KG1 (cell line): ENCODE measurements at regions not wholly inside any gene's neighbourhood (a gene's known extent, or its start where the extent isn't known, plus 50 kb on each side); places are given as distances from the start of the nearest gene placed in this dataset.

Experiments used
- DNase-seq: peaks from one replicate; lab custom pipeline; 2025; lab: John Stamatoyannopoulos, UW

DNA sequence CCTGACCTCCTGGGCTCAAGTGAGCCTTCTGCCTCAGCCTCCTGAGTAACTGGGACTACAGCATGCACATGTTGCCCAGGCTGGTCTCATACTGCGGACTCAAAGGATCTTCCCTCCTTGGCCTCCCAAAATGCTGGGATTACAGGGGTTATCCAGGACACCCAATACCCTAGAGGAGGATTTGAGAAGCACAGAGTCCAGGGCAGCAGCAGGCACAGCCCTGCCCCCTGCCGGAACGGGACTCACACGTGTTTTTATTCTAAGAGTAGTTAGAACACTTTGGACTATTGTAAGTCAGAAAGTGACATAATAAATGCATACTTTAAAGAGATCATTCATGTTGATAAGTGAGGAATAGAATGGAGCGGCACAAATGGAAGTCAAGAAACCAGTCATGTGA, 80.2 kb downstream of the C6orf118 start:
- DNase-seq, result no peak

- no peak for DNase-seq
These were observed 81.6 kb downstream of the C6orf118 start for GRCh38 chr6:165227644-165228329.

DNA sequence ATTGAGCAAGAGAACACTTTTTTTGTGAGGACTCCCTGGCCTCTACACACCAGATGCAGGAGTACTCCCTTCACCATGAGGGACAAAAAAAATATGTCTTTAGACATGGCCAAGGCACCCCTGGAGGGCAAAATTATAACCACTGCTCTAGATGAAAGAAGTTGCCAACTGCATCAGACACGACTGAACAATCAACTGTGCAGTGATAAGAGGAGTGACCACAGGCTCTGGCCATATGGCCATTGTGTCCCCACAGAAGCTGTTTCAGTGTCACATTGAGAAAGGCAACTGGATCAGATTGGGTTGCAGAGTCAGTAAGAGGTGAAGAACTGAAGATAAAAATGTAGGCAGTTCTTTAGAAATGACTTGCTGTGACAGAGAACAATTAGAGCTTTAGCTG, 85.7 kb downstream of the C6orf118 start:
- no peak for DNase-seq

GRCh38 chr6:165223101-165223500, 86.3 kb downstream of the C6orf118 start:
- DNase-seq, result no peak

GRCh38 chr6:165222315-165223025, 86.9 kb downstream of the C6orf118 start:
- DNase-seq, result no peak

DNA sequence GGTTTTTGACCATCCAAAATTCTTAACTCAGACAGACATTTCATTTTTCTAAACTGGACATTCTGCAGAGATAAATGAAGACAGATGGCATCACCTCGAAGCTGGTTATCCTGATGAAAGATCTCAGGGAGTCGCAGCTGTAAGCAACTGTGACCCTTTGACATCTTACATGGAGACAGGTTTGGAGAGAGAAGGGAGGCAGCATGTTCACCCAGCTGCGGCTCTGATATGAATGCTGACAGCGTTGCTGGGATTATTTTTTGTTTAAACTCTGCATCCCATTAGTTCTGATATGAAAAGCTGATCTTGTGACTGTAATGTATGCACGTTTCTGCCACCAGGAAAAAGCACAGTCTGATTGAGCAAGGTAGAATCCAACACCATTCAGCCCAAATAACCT, 89.4 kb downstream of the C6orf118 start:
- DNase-seq, result no peak

- DNase-seq, result no peak
These were observed 89.8 kb downstream of the C6orf118 start for GRCh38 chr6:165219629-165220028.

DNA sequence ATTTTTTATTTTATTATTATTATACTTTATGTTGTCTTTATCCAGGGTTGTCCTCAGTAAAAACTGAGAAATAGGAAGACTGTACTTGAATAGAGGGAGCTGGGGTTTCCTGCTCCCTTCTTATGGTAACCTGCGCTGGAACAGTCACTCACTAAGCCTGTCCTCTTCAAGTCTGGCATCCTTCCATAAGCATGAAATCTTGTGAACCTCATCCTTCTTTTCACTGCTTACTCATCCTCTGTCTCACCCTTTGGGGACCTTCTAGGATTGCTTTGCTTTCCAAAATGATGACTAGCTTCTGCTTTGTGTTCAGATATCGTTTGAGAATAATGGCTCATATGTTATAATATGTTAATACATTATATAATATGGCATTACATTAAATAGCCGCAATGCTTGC, 90.6 kb downstream of the C6orf118 start:
- no peak for DNase-seq

DNA sequence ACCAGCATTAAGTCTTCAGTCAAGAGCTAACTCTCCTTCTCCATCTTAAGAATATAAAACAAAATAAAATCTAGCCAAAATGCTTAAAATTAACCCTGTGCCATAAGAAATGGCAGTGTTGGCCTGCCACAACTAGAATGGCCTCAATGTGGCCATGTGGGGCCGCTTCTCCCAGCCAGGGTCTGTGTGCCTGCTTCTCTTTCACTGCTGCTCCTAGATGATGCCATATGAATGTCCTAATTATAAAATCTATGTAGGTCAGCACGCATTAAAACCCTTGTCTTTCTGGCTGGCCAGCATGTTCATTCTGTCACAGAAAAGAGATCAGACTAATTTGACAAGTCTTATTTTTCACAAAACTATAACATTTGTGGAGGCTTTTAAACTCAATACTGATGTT, 102.6 kb downstream of the C6orf118 start:
- no peak for DNase-seq

- no peak for DNase-seq
These were observed 103.8 kb downstream of the C6orf118 start for GRCh38 chr6:165205632-165206031.

- no peak for DNase-seq
These were observed 104.4 kb downstream of the C6orf118 start for GRCh38 chr6:165204807-165205545.

GRCh38 chr6:165200178-165200577, 109.2 kb downstream of the C6orf118 start:
- no peak for DNase-seq

DNA sequence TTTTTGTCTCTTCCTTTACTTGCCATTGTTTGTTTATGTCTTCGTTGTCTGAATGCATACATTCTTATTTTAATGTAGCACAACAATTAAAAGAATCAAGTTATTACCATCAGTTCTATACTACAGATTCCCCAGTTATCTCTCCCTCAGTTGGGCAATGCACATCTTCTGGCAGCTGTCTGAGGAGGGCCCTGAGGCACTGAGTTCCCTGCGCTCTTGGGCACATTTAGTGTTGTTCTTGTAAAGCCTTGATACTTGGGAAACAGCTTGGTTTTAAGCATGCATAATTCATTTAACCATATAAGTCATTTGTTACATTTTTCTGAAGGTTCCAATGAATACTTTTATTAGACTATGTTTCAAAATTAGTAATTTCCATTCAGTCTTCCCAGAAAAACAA, 117.9 kb downstream of the C6orf118 start:
- DNase-seq, result no peak

GRCh38 chr6:165186441-165187205, 122.8 kb downstream of the C6orf118 start:
- no peak for DNase-seq

DNA sequence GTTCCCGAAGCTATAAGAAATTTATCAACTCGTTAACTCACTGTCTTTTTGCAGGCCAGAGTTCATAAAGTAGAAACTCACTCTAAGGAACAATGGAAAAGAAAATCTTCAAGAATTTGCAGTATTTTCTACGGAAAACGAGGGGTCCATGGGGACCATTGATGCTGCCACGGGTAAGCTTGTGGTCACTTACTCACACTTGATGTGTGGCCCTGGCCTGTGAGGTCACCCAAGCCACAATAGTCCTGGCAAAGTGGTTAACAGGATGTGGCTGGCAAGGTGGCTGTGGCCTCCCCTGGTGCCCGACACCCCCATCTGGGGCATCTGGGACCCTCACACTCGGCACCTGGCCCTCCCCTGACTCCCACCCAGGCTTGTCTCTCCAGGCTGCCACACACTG, 123.4 kb downstream of the C6orf118 start:
- DNase-seq, result no peak

DNA sequence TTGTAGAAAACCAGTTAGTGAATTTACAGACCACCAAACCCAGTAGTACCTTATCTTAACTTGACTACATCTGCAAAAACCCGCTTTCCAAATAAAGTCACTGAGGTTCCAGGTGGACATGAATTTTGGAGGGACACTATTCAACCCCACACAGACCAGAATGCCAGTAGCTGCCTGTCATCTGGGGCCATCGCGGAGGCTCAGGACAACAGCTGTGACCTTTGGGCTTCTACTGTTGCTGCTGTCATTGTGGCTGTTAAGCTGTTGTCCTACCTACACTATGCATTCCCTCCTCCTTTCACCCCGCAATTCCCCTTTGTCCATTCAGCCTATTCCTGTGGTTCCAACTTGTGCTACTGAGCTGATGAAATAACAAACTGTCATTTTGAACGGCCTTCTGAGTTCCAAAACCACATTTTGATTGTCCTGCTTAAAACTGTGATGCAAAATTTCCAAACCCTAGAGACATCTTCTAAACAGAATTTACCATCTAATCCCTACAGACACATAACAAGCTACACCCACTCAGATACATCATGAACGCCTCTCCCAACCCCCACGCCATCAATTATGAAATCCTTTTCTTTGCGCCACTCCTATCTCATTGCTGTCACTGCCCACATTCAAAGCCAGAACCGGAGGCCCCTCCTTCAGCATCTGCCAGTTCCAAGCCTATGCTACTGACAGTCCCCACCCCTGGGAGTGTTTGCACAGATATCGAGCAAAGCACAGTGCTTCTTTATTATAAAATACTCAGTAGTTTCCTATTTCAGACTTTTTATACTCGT, 125.0 kb downstream of the C6orf118 start:
- no peak for DNase-seq

GRCh38 chr6:165183496-165184140, 125.8 kb downstream of the C6orf118 start:
- no peak for DNase-seq

DNA sequence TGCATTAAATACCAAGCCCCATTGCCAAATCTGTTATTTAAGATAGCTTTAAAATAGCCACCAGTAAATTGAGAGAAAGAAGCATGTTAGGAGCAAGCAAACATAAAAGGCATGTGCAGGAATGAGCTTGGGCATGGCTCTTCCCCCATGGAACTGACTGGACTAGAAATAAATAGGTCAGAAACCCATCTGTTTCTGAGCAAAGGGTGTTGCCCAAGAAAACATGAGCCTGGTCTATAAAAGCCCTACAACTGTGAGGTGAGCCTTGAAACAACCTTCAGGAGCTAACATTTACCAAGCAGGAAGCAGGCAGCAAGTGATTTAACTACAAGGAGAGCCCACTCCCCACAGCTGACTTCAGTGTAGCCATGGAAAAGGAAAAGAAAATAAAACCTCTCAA, 126.3 kb downstream of the C6orf118 start:
- no peak for DNase-seq

GRCh38 chr6:165181951-165182414, 127.4 kb downstream of the C6orf118 start:
- no peak for DNase-seq

DNA sequence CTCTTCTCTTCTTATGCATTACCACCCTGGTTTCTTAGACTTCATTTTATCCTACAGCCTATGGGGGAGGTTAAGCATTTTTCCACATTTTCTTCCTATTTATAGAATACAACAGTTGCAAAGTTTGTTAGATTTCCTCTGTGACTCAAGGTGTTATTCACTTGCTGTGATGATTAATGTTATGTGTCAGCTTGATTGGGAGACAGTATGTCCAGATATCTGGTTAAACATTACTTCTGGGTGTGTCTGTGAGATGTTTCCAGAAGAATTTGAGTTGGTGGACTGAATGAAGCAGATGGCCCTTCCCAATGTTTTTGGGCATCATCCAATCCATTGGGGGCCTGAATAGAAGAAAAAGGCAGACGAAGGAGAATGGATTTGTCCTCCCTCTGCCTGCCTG, 131.3 kb downstream of the C6orf118 start:
- DNase-seq, result no peak

DNA sequence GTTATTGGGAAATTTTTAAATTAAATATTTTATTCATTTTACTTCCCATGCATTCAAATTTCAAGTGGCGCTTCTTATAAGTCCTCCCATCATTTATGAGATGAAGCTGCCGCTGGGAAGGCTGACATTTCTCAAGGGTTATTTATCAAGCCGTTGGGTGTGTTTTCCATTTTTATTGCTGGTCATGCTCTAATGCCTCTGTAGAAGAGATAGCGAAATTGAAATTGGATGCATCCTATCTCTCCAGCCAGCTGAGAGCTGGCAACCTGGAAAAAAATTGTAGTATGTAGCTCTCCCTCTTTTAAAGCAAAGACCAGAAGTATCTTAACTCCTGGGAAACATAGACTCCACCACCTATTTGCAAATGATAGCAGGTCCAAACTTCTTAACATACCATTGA, 135.9 kb downstream of the C6orf118 start:
- no peak for DNase-seq
